Midbrain (tissue), 1 donor: ENCODE measurements at regions not wholly inside any gene's neighbourhood (a gene's known extent, or its start where the extent isn't known, plus 50 kb on each side); places are given as distances from the start of the nearest gene placed in this dataset.
"Not testable (repeated sequence)": the region's sequence is repeated elsewhere in the genome, so short reads cannot be mapped to it uniquely, and the experiment has no call there.

Experiments
- DNase-seq: peaks from one replicate; lab custom pipeline; 2025; lab: John Stamatoyannopoulos, UW

GRCh38 chr6:67558985-67559384 lies 1076.1 kb upstream of the ADGRB3 start:
- DNase-seq: no peak

DNA sequence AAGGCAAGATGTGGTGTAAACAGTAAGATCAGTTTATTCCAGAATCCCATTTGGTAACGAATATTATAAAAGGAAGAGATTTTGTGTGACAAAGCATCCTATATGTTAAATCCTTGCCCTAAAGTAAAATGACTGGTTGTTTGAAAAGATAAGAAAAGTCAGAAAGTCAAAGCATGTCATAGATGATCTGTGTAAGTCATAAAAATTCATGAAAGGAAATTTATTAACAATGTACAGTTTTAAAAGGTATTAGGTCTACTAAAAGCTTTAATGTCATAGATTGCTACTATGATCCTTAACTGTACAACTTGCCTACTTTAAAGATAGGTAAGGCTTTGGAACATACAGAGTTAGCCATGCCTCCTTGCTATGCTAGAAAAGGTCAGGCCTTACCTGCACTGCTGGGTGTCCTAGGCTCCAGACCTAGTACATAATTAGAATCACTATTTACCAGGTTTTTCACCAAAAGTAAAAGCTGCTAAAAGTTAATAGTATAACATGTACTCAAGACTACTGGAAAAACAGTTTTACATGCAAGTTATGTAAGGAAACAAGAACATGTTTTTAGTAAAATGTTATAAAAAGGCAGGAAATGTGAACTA lies 1090.1 kb upstream of the ADGRB3 start:
- DNase-seq: no peak

DNA sequence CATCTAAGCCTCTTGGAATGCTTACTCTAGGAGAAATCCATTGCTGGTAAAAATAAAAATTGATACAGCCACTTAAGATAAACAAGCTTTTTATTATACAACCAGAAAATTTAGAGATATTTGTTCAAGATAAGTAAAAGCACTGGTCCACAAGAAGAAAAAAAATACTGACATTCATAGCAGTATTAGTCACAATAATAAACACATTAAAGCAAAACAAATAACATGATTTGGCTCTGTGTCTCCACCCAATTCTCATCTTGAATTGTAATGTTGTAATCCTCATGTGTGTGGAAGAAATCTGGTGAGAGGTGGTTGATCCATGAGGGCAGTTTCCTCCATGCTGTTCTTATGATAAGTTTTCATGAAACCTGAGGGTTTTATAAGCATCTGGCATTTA lies 1093.5 kb upstream of the ADGRB3 start:
- no peak for DNase-seq

GRCh38 chr6:67538032-67538431 lies 1097.0 kb upstream of the ADGRB3 start:
- DNase-seq: no peak

DNA sequence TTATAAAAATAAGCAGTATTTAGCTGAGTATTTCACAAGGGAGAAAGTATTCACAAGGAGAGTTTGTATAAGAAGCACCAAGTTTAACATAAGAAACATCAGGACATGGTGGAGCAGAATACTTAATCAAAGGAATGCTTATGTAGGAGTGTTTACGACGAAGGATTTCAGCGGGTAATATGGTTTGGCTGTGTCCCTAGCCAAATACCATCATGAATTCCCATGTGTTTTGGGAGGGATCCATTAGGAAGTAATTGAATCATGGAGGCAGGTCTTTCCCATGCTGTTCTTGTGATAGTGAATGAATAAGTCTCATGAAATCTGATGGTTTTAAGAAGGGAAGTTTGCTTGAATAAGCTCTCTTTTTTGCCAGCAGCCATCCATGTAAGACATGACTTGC lies 1099.1 kb upstream of the ADGRB3 start:
- no peak for DNase-seq

- no peak for DNase-seq
Measured at GRCh38 chr6:67506352-67506751, 1128.7 kb upstream of the ADGRB3 start.

DNA sequence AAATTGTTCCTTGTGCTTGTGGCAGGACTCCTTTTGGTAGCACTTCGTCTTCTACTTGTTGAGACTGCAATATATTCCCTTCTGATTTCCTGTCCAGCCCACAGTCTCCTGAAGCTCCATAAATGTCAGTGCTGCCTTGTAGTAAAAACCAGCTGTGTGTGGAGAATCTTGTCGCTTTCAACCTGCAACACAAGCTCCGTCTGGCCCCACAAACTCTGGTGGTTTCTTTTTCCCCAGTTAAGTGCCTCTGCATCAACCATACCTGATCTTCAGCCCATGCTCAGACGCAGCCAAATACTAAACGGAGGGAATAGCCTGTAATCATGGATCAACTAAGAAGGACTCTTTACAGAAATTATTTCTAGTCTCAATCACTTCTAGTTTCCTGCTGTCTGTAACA lies 1133.3 kb upstream of the ADGRB3 start:
- DNase-seq: no peak

DNA sequence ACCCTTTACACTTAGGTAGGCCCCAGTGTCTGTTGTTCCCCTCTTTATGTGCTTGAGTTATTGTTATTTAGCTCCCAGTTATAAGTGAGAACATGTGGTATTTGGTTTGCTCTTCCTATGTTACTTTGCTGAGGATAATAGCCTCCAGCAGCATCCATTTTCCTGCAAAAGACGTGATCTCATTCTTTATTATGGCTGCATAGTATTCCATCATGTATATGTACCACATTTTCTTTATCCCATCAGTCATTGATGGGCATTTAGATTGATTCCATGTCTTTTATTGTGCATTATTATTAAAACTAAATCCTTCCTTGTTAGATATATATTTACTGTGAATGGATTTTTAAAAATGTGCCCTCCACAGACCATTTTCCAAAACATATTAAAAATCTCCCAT lies 1137.3 kb upstream of the ADGRB3 start:
- no peak for DNase-seq

DNA sequence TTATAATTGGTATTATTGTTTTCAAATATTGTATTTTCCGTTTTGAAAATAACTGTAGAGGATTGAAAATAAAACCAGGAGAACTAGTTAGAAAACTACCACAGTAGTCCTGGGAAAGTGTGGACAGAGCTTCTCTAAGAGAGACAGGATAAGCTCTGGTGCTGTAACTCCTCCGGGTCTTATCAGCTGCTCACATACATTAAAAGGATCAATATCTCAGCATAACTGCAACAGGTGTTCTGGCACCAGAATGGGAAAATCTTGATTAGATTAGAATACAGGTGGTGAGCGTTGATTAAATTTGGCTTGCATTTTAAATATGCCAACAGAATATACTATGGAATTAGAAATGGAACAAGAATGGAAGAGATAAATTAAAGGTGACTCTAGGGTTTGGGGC lies 1138.9 kb upstream of the ADGRB3 start:
- no peak for DNase-seq

DNA sequence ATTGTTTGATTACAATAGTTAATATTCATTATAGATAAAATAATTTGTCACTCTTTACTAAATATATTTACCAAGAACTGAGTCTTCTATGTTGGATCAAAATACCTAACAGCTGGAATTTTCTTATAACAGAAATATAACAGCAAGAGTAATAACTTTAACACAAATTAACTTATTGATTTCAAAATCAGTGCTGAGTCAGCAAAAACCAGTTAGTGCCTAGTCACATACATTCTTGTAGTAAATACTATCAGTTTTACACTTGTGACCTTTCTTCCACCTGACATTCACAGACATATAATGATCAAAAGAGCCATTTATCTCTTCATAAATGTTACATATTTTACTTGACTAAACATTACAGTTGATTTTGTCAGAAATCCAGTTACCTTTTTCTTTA lies 1141.4 kb upstream of the ADGRB3 start:
- no peak for DNase-seq

DNA sequence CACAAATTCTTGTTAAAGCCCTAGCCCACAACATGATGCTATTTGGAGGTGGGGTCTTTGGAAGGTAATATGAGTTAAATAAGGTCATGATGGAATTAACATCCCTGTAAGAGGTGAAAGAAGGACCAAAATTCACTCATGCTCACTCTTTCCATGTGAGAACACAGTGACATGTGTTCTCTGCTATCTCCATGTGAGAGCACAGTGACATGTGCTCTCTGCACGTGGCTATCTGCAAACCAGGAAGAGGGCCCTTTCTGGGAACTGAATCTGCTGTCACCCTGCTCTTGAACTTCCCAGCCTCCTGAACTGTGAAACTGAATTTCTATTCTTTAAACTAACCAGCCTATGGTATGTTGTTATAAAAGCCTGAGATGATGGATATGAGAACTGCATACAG lies 1159.4 kb upstream of the ADGRB3 start:
- no peak for DNase-seq

GRCh38 chr6:67467341-67467740 lies 1167.7 kb upstream of the ADGRB3 start:
- no peak for DNase-seq

- DNase-seq: not testable (repeated sequence)
Measured at GRCh38 chr6:67462725-67463124, 1172.4 kb upstream of the ADGRB3 start.

- no peak for DNase-seq
Measured at GRCh38 chr6:67459556-67459955, 1175.5 kb upstream of the ADGRB3 start.

DNA sequence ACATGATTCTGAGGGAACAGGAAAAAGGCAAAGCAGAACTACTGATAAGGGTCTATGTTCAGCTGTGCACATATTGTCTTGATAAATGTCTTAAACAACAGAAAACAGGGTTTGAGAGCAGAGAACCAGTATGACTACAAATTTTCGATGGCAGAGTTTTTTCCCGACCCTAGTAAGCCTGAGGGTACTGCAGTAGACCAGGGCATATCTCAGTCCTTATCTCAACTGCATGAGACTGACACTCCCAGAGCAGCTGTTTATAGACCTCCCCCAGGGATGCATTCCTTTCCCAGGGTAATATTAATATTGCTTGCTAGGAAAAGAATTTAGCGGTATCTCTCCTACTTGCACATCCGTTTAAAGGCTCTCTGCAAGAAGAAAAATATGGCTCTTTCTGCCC lies 1176.8 kb upstream of the ADGRB3 start:
- no peak for DNase-seq

GRCh38 chr6:67451874-67452273 lies 1183.2 kb upstream of the ADGRB3 start:
- DNase-seq: no peak

DNA sequence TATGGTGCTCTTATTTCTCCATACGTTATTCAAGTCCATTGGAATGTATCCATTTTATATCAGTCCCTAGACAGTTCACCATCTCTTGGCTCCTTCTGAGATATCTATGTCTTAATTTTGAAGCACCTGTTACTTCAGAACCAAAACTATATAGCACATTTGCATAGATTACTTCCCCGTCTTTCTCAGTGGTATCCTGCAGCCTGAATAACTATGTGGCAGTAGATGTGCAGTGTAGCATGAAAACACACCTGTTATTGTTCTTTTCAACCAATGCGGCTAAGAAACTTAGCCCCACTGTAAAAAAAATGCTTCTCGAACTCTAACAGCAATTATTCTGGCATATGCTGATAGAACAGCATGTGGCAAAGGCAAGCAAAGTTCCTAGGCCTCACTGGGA lies 1184.4 kb upstream of the ADGRB3 start:
- no peak for DNase-seq

DNA sequence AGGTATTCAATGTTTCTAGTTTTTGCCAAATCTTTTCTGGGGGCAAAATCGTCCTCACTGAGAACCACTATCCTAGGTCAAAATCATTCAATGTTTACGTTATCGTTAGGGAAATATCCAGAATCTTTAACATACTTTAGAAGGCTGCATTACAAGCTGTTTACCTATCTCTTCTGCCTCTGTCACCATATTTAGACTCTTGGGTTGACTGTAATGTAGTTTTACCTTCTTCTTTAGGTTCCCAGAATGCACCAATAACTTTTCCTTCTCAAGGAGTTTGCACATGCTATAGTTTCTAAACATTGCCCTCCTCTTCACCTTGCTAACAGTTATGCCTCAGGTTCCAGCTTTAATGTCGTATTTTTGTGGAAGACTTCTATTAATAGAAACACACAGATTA lies 1185.5 kb upstream of the ADGRB3 start:
- no peak for DNase-seq

DNA sequence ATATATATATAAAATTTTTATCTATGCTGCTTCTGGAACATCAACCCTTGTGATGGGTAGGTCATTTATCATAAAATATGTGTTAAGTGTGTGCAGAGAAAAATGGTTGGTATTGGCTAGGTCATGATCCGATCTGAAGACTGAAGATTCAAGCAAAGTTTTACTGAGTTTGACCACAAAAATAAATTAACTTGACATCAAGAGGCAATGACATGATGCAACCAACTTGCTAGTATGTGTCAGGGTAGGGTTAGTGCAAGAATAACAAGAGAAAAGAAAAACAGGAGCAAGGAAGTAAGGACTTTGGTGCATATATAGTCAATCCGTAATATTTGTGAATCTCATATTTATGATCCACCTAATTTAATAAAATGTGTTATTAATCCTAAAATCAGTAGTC lies 1202.0 kb upstream of the ADGRB3 start:
- no peak for DNase-seq

- DNase-seq: no peak
Measured at GRCh38 chr6:67431076-67431475, 1204.0 kb upstream of the ADGRB3 start.

- not testable (repeated sequence) for DNase-seq
Measured at GRCh38 chr6:67426686-67427085, 1208.4 kb upstream of the ADGRB3 start.

- no peak for DNase-seq
Measured at GRCh38 chr6:67412035-67412434, 1223.0 kb upstream of the ADGRB3 start.

GRCh38 chr6:67411036-67411435 lies 1224.0 kb upstream of the ADGRB3 start:
- no peak for DNase-seq

GRCh38 chr6:67394254-67394653 lies 1240.8 kb upstream of the ADGRB3 start:
- DNase-seq: no peak

- DNase-seq: no peak
Measured at GRCh38 chr6:67393356-67393755, 1241.7 kb upstream of the ADGRB3 start.
